Urothelium cell line (cell line): ENCODE measurements at regions not wholly inside any gene's neighbourhood (a gene's known extent, or its start where the extent isn't known, plus 50 kb on each side); places are given as distances from the start of the nearest gene placed in this dataset.

Experiments used
- DNase-seq: peaks from one replicate; pipeline ENCODE4 v3.0.0; 2011; ENCODE audit warnings: low spot score, mixed read lengths
- FAIRE-seq: peaks from 2 replicates; lab custom pipeline; 2011; peaks lifted over from hg19 to GRCh38; lab: Jason Lieb, UNC

GRCh38 chr6:97995158-97995557 is 712.1 kb upstream of the MMS22L start:
- no peak for FAIRE-seq
- DNase-seq, result no peak

- no peak for DNase-seq
- FAIRE-seq, result no peak
These were observed 719.7 kb upstream of the MMS22L start for GRCh38 chr6:98002678-98003077.

GRCh38 chr6:98014442-98015201 is 731.6 kb upstream of the MMS22L start:
- DNase-seq (no peak), FAIRE-seq (no peak)

GRCh38 chr6:98016565-98016964 is 733.5 kb upstream of the MMS22L start:
- DNase-seq, result no peak
- FAIRE-seq, result no peak

GRCh38 chr6:98020222-98020621 is 737.2 kb upstream of the MMS22L start:
- DNase-seq (no peak), FAIRE-seq (no peak)

GRCh38 chr6:98024359-98024758 is 741.3 kb upstream of the MMS22L start:
- DNase-seq (no peak), FAIRE-seq (no peak)

GRCh38 chr6:98027898-98028297 is 744.9 kb upstream of the MMS22L start:
- FAIRE-seq (no peak), DNase-seq (no peak)

GRCh38 chr6:98033617-98034016 is 750.6 kb upstream of the MMS22L start:
- FAIRE-seq (no peak), DNase-seq (no peak)

GRCh38 chr6:98036344-98036923 is 753.4 kb upstream of the MMS22L start:
- FAIRE-seq, result no peak
- DNase-seq, result no peak

- no peak for FAIRE-seq
- no peak for DNase-seq
These were observed 754.6 kb upstream of the MMS22L start for GRCh38 chr6:98037571-98037970.

- FAIRE-seq, result no peak
- DNase-seq, result no peak
These were observed 756.4 kb upstream of the MMS22L start for GRCh38 chr6:98039443-98039842.

- FAIRE-seq (no peak), DNase-seq (no peak)
These were observed 757.0 kb upstream of the MMS22L start for GRCh38 chr6:98039904-98040607.

- DNase-seq (no peak), FAIRE-seq (no peak)
These were observed 758.0 kb upstream of the MMS22L start for GRCh38 chr6:98041056-98041455.

- DNase-seq (no peak), FAIRE-seq (no peak)
These were observed 758.9 kb upstream of the MMS22L start for GRCh38 chr6:98041921-98042320.

- no peak for FAIRE-seq
- no peak for DNase-seq
These were observed 761.1 kb upstream of the MMS22L start for GRCh38 chr6:98044151-98044561.

GRCh38 chr6:98044791-98045470 is 761.9 kb upstream of the MMS22L start:
- DNase-seq (no peak), FAIRE-seq (no peak)

- FAIRE-seq (no peak), DNase-seq (no peak)
These were observed 764.1 kb upstream of the MMS22L start for GRCh38 chr6:98047164-98047563.

GRCh38 chr6:98047871-98048270 is 764.9 kb upstream of the MMS22L start:
- DNase-seq (no peak), FAIRE-seq (no peak)

GRCh38 chr6:98054453-98054852 is 771.4 kb upstream of the MMS22L start:
- FAIRE-seq (no peak), DNase-seq (no peak)

GRCh38 chr6:98056955-98057354 is 773.9 kb upstream of the MMS22L start:
- DNase-seq (no peak), FAIRE-seq (no peak)

GRCh38 chr6:98067375-98067774 is 767.0 kb upstream of the POU3F2 start:
- DNase-seq (no peak), FAIRE-seq (no peak)
